Nephron (organoid): ENCODE measurements at regions not wholly inside any gene's neighbourhood (a gene's known extent, or its start where the extent isn't known, plus 50 kb on each side); places are given as distances from the start of the nearest gene placed in this dataset.

Experiments used
- H3K27ac Mint-ChIP-seq, 3 experiments: 2 replicates each; pipeline ENCODE4 v1.8.0; 2020; ENCODE audit warnings: mixed read lengths in 3 of 3, mild to moderate bottlenecking in 2 of 3, moderate library complexity in 1 of 3
- H3K27me3 Mint-ChIP-seq: 2 replicates; pipeline ENCODE4 v1.8.0; 2021; ENCODE audit warnings: low read depth, mild to moderate bottlenecking, moderate library complexity, mixed read lengths
- H3K36me3 Mint-ChIP-seq: 2 replicates; pipeline ENCODE4 v1.8.0; 2020; ENCODE audit warnings: low read depth, mixed read lengths
- H3K4me1 Mint-ChIP-seq: 2 replicates; pipeline ENCODE4 v1.8.0; 2020; ENCODE audit warnings: mixed read lengths
- H3K4me3 Mint-ChIP-seq, 3 experiments: 2 replicates each; pipeline ENCODE4 v1.8.0; 2020; ENCODE audit warnings: mild to moderate bottlenecking in 3 of 3, mixed read lengths in 3 of 3, moderate library complexity in 2 of 3
- H3K9me3 Mint-ChIP-seq: 2 replicates; pipeline ENCODE4 v1.8.0; 2020; ENCODE audit warnings: mixed read lengths
- CTCF ChIP-seq, 3 experiments: fragments of 200-600 bp; sonication (generic); IDR thresholded peaks; one replicate each; pipeline ENCODE4 v1.5.0; 2021; ENCODE audit warnings: antibody characterized with exemption in 3 of 3; ENCODE audit not compliant: unreplicated experiment in 3 of 3

DNA sequence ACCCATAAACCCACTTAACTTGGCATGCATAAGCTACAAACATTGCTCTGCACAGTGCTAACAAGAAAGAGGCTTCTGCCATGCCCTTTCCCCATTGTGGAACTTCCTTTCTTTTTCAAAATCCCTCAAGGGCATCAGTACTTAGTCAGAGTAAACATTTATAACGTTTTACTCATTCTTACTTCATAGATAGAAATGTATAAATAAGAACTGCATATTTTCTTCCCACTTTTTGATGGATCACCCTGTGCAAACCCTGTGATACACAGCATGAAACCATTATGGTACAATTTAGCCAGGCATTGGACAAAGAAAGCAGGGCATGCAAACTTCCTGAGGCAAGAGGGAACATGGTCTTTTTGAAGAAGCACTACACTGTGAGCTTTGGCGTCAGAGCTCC lies 113.8 kb upstream of the FOXG1 start:
- H3K9me3 Mint-ChIP-seq, result no peaks in the 10 kb centered on the region
- no peak for TF ChIP-seq CTCF (IDR thresholded peaks at IDR 0.05; ENCODE audit: unreplicated experiment in 3 of 3)
- no peak overlapping the region for H3K27ac Mint-ChIP-seq
- peaks cover 5% of the 10 kb centered on the region for H3K27me3 Mint-ChIP-seq
- H3K4me3 Mint-ChIP-seq, result no peak overlapping the region
- no peaks in the 10 kb centered on the region for H3K36me3 Mint-ChIP-seq
- H3K4me1 Mint-ChIP-seq, result no peaks in the 10 kb centered on the region

DNA sequence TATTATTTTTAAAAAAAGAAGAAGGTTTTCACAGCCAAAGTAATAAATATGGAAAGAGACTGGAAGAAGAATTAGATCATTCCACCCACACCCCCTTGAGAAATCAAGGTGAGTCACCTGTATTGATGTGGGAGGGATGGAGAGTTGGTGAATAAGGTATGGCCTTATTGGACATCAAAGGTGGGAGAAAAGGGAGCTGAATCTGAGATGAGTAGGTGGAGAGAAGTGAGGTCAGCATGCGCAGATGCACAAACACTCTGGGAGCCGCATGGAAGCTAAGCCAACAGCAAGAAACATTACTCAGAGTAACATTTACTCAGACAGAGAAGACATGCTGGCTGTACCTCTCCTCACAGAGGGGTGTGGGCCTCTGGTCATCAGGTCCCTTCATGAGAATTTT lies 113.1 kb upstream of the FOXG1 start:
- Mint-ChIP-seq H3K36me3 (no peaks in the 10 kb centered on the region), H3K4me1 (no peaks in the 10 kb centered on the region), H3K9me3 (no peaks in the 10 kb centered on the region), H3K27ac (no peak overlapping the region), H3K27me3 (peaks cover 5% of the 10 kb centered on the region), H3K4me3 (no peak overlapping the region)
- TF ChIP-seq CTCF (IDR thresholded peaks at IDR 0.05; ENCODE audit: unreplicated experiment in 3 of 3), result no peak

- H3K27ac Mint-ChIP-seq, result no peak overlapping the region
- H3K4me3 Mint-ChIP-seq, result no peak overlapping the region
- H3K36me3 Mint-ChIP-seq, result no peaks in the 10 kb centered on the region
Measured at GRCh38 chr14:28656704-28657255, 109.8 kb upstream of the FOXG1 start.

GRCh38 chr14:28661171-28661772 lies 105.3 kb upstream of the FOXG1 start:
- Mint-ChIP-seq H3K4me1 (no peaks in the 10 kb centered on the region), H3K27me3 (no peaks in the 10 kb centered on the region), H3K4me3 (no peak overlapping the region), H3K36me3 (no peaks in the 10 kb centered on the region), H3K27ac (no peak overlapping the region), H3K9me3 (no peaks in the 10 kb centered on the region)
- no peak for TF ChIP-seq CTCF (IDR thresholded peaks at IDR 0.05; ENCODE audit: unreplicated experiment in 3 of 3)

More at GRCh38 chr14:28656704-28657255, 109.8 kb upstream of the FOXG1 start:
- peaks cover 5% of the 10 kb centered on the region for H3K27me3 Mint-ChIP-seq
- no peak for TF ChIP-seq CTCF (IDR thresholded peaks at IDR 0.05; ENCODE audit: unreplicated experiment in 3 of 3)
- no peaks in the 10 kb centered on the region for H3K4me1 Mint-ChIP-seq
- H3K9me3 Mint-ChIP-seq, result no peaks in the 10 kb centered on the region

GRCh38 chr14:28666961-28667360 lies 99.6 kb upstream of the FOXG1 start:
- H3K4me3 Mint-ChIP-seq, result no peak overlapping the region
- H3K4me1 Mint-ChIP-seq, result no peaks in the 10 kb centered on the region
- H3K27me3 Mint-ChIP-seq, result no peaks in the 10 kb centered on the region
- H3K27ac Mint-ChIP-seq, result no peak overlapping the region
- no peak for TF ChIP-seq CTCF (IDR thresholded peaks at IDR 0.05; ENCODE audit: unreplicated experiment in 3 of 3)
- no peaks in the 10 kb centered on the region for H3K9me3 Mint-ChIP-seq
- no peaks in the 10 kb centered on the region for H3K36me3 Mint-ChIP-seq

- no peak overlapping the region for H3K4me3 Mint-ChIP-seq
- TF ChIP-seq CTCF (IDR thresholded peaks at IDR 0.05; ENCODE audit: unreplicated experiment in 3 of 3), result no peak
- no peaks in the 10 kb centered on the region for H3K27me3 Mint-ChIP-seq
- no peaks in the 10 kb centered on the region for H3K9me3 Mint-ChIP-seq
- H3K27ac Mint-ChIP-seq, result no peak overlapping the region
- H3K4me1 Mint-ChIP-seq, result no peaks in the 10 kb centered on the region
- no peaks in the 10 kb centered on the region for H3K36me3 Mint-ChIP-seq
Measured at GRCh38 chr14:28671425-28671824, 95.2 kb upstream of the FOXG1 start.
